NCI-H345 treated with DMSO at 0.1 percent for 48 hours (cell line): ENCODE measurements at regions not wholly inside any gene's neighbourhood (a gene's known extent, or its start where the extent isn't known, plus 50 kb on each side); places are given as distances from the start of the nearest gene placed in this dataset.
"Not testable (repeated sequence)": the region's sequence is repeated elsewhere in the genome, so short reads cannot be mapped to it uniquely, and the experiment has no call there.

ENCODE experiments used
- DNase-seq: peaks from one replicate; lab custom pipeline; 2025; ENCODE audit not compliant: unreplicated experiment; lab: John Stamatoyannopoulos, UW

- no peak for DNase-seq
Measured at GRCh38 chr13:53266757-53267156, 238.1 kb downstream of the OLFM4 start.

- DNase-seq: no peak
Measured at GRCh38 chr13:53269634-53270033, 241.0 kb downstream of the OLFM4 start.

- DNase-seq: no peak
Measured at GRCh38 chr13:53272873-53273272, 244.3 kb downstream of the OLFM4 start.

- no peak for DNase-seq
Measured at GRCh38 chr13:53276265-53276664, 247.7 kb downstream of the OLFM4 start.

- DNase-seq: no peak
Measured at GRCh38 chr13:53281677-53282076, 253.1 kb downstream of the OLFM4 start.

- no peak for DNase-seq
Measured at GRCh38 chr13:53285896-53286430, 257.4 kb downstream of the OLFM4 start.

GRCh38 chr13:53298396-53298795, 269.8 kb downstream of the OLFM4 start:
- no peak for DNase-seq

GRCh38 chr13:53301449-53301848, 272.8 kb downstream of the OLFM4 start:
- DNase-seq: peak; percentile 26

- DNase-seq: not testable (repeated sequence)
Measured at GRCh38 chr13:53305419-53305818, 276.8 kb downstream of the OLFM4 start.

- DNase-seq: no peak
Measured at GRCh38 chr13:53310786-53311185, 282.2 kb downstream of the OLFM4 start.

- no peak for DNase-seq
Measured at GRCh38 chr13:53311561-53311960, 282.9 kb downstream of the OLFM4 start.

- DNase-seq: no peak
Measured at GRCh38 chr13:53321296-53321801, 292.7 kb downstream of the OLFM4 start.

- DNase-seq: no peak
Measured at GRCh38 chr13:53324656-53325055, 296.0 kb downstream of the OLFM4 start.

- no peak for DNase-seq
Measured at GRCh38 chr13:53326716-53327115, 298.1 kb downstream of the OLFM4 start.

GRCh38 chr13:53327680-53328315, 299.2 kb downstream of the OLFM4 start:
- no peak for DNase-seq

GRCh38 chr13:53336441-53337160, 308.0 kb downstream of the OLFM4 start:
- DNase-seq: no peak

- no peak for DNase-seq
Measured at GRCh38 chr13:53338760-53339159, 310.1 kb downstream of the OLFM4 start.

GRCh38 chr13:53340505-53341143, 312.0 kb downstream of the OLFM4 start:
- DNase-seq: no peak

GRCh38 chr13:53341144-53341510, 312.5 kb downstream of the OLFM4 start:
- DNase-seq: no peak

- DNase-seq: no peak
Measured at GRCh38 chr13:53342623-53343360, 314.2 kb downstream of the OLFM4 start.

GRCh38 chr13:53343361-53343744, 314.7 kb downstream of the OLFM4 start:
- DNase-seq: peak; percentile 72
